Chondrocyte (in vitro differentiated cells): ENCODE measurements at regions not wholly inside any gene's neighbourhood (a gene's known extent, or its start where the extent isn't known, plus 50 kb on each side); places are given as distances from the start of the nearest gene placed in this dataset.

Experiments
- DNase-seq: peaks from one replicate; pipeline ENCODE4 v3.0.0; 2021; ENCODE audit warnings: mixed read lengths, low spot score
- H3K27ac Mint-ChIP-seq: one replicate; pipeline ENCODE4 v1.8.0; 2021; ENCODE audit warnings: mild to moderate bottlenecking, moderate library complexity, mixed read lengths; ENCODE audit not compliant: unreplicated experiment
- H3K27me3 Mint-ChIP-seq: 2 replicates; pipeline ENCODE4 v1.8.0; 2021; ENCODE audit warnings: low read depth, mixed read lengths
- H3K36me3 Mint-ChIP-seq: 2 replicates; pipeline ENCODE4 v1.8.0; 2021; ENCODE audit warnings: low read depth, mixed read lengths
- H3K4me1 Mint-ChIP-seq: 2 replicates; pipeline ENCODE4 v1.8.0; 2021; ENCODE audit warnings: low read depth, mild to moderate bottlenecking, mixed read lengths
- H3K4me3 Mint-ChIP-seq: one replicate; pipeline ENCODE4 v1.8.0; 2021; ENCODE audit warnings: mild to moderate bottlenecking, moderate library complexity, mixed read lengths; ENCODE audit not compliant: unreplicated experiment
- H3K9me3 Mint-ChIP-seq: 2 replicates; pipeline ENCODE4 v1.8.0; 2021; ENCODE audit warnings: low read depth, mixed read lengths
- CTCF ChIP-seq: fragments of 200-600 bp; sonication (generic); IDR thresholded peaks from 2 replicates; pipeline ENCODE4 v1.5.0; 2021; ENCODE audit warnings: antibody characterized with exemption, mild to moderate bottlenecking, moderate library complexity

- H3K4me3 Mint-ChIP-seq = no peak overlapping the region
- no peaks in the 10 kb centered on the region for H3K27me3 Mint-ChIP-seq
- H3K9me3 Mint-ChIP-seq = no peaks in the 10 kb centered on the region
- H3K36me3 Mint-ChIP-seq = no peaks in the 10 kb centered on the region
- H3K27ac Mint-ChIP-seq = no peak overlapping the region
- no peak for DNase-seq
- TF ChIP-seq CTCF = no peak
- H3K4me1 Mint-ChIP-seq = no peaks in the 10 kb centered on the region
These were observed 1047.2 kb downstream of the SLC6A15 start for GRCh38 chr12:83865431-83865830.

- Mint-ChIP-seq H3K9me3 (peaks cover 2% of the 10 kb centered on the region), H3K27me3 (no peaks in the 10 kb centered on the region), H3K36me3 (no peaks in the 10 kb centered on the region), H3K27ac (no peak overlapping the region), H3K4me3 (no peak overlapping the region), H3K4me1 (no peaks in the 10 kb centered on the region)
- DNase-seq = no peak
- TF ChIP-seq CTCF = no peak
These were observed 1048.5 kb downstream of the SLC6A15 start for GRCh38 chr12:83864054-83864453.

GRCh38 chr12:83859021-83859420 is 1053.6 kb downstream of the SLC6A15 start:
- Mint-ChIP-seq H3K4me3 (no peak overlapping the region), H3K27me3 (no peaks in the 10 kb centered on the region), H3K9me3 (peaks cover 28% of the 10 kb centered on the region), H3K36me3 (peaks cover 2% of the 10 kb centered on the region), H3K27ac (no peak overlapping the region), H3K4me1 (no peaks in the 10 kb centered on the region)
- TF ChIP-seq CTCF = no peak
- no peak for DNase-seq

- no peak for TF ChIP-seq CTCF
- peaks cover 38% of the 10 kb centered on the region for H3K9me3 Mint-ChIP-seq
- H3K27ac Mint-ChIP-seq = no peak overlapping the region
- peaks cover 2% of the 10 kb centered on the region for H3K36me3 Mint-ChIP-seq
- H3K4me3 Mint-ChIP-seq = no peak overlapping the region
- H3K27me3 Mint-ChIP-seq = no peaks in the 10 kb centered on the region
- DNase-seq = no peak
- no peaks in the 10 kb centered on the region for H3K4me1 Mint-ChIP-seq
These were observed 1055.8 kb downstream of the SLC6A15 start for GRCh38 chr12:83856803-83857202.

- no peak for TF ChIP-seq CTCF
- Mint-ChIP-seq H3K4me1 (peaks cover 5% of the 10 kb centered on the region), H3K36me3 (peaks cover 2% of the 10 kb centered on the region), H3K27ac (no peak overlapping the region), H3K27me3 (no peaks in the 10 kb centered on the region), H3K4me3 (no peak overlapping the region), H3K9me3 (peaks cover 18% of the 10 kb centered on the region)
- no peak for DNase-seq
These were observed 1062.1 kb downstream of the SLC6A15 start for GRCh38 chr12:83850531-83850930.
